GM12878 (cell line): ENCODE measurements at regions not wholly inside any gene's neighbourhood (a gene's known extent, or its start where the extent isn't known, plus 50 kb on each side); places are given as distances from the start of the nearest gene placed in this dataset.

Experiments
- ATAC-seq: fragments of 200-7000 bp; cut with Tn5 transposase; 3 replicates; pipeline ENCODE4 v1.9.1; 2020; ENCODE audit warnings: mild to moderate bottlenecking, moderate library complexity
- BruUV-seq: library from RNA; stranded (reverse); fragments of 400-500 nt; replicated peaks from 2 replicates; lab custom pipeline; 2021; lab: Mats Ljungman, UMichigan
- CTCF ChIA-PET: fragments of 300-600 bp; sonication (Branson Sonifier 250); formaldehyde crosslinking; extraction: SDS; loops from one replicate; lab custom pipeline; 2021; ENCODE audit warnings: inconsistent platforms; lab: Yijun Ruan, JAX
- POLR2A ChIA-PET: fragments of 350-600 bp; formaldehyde crosslinking; extraction: SDS; loops from one replicate; lab custom pipeline; 2021; ENCODE audit warnings: inconsistent platforms; lab: Charles Lee
- RAD21 ChIA-PET: fragments of 300-600 bp; sonication (Branson Sonifier 250); formaldehyde crosslinking; loops from one replicate; lab custom pipeline; 2023; ENCODE audit warnings: antibody characterized with exemption; ENCODE audit not compliant: unreplicated experiment; lab: Charles Lee
- SMC1A ChIA-PET: fragments of 300-600 bp; sonication (Branson Sonifier 250); formaldehyde crosslinking; loops from one replicate; lab custom pipeline; 2023; ENCODE audit not compliant: unreplicated experiment, uncharacterized antibody; lab: Charles Lee
- DNase-seq: peaks from one replicate; pipeline ENCODE4 v3.0.0-alpha.2; 2011; ENCODE audit warnings: low read depth, low spot score
- FAIRE-seq: peaks from 3 replicates; lab custom pipeline; 2011; peaks lifted over from hg19 to GRCh38; lab: Jason Lieb, UNC
- H2AFZ ChIP-seq: 2 replicates; pipeline ENCODE4 v1.6.0; 2011; ENCODE audit warnings: low read depth, low read length, control low read depth; ENCODE audit not compliant: control insufficient read depth
- H3K27ac ChIP-seq: 2 replicates; pipeline ENCODE4 v1.5.1; 2011; ENCODE audit warnings: control low read depth; ENCODE audit not compliant: control insufficient read depth, insufficient read depth
- H3K27me3 ChIP-seq, 2 experiments: replicated peaks in 1 of 2; 2 replicates each; pipeline versions ENCODE4 v1.6.0 to v1.6.1; 2011; ENCODE audit warnings: low read length in 1 of 2; ENCODE audit not compliant: control insufficient read depth in 2 of 2, insufficient read depth in 2 of 2
- H3K36me3 ChIP-seq, 2 experiments: 2 replicates each; pipeline ENCODE4 v1.5.1; 2011; ENCODE audit warnings: low read length in 1 of 2; ENCODE audit not compliant: control insufficient read depth in 2 of 2, insufficient read depth in 2 of 2
- H3K4me1 ChIP-seq: 2 replicates; pipeline ENCODE4 v1.6.1; 2011; ENCODE audit warnings: mild to moderate bottlenecking, low read length, moderate library complexity, mixed read lengths; ENCODE audit not compliant: control insufficient read depth, insufficient read depth
- H3K4me2 ChIP-seq: 2 replicates; pipeline ENCODE4 v1.6.0; 2011; ENCODE audit warnings: control low read depth; ENCODE audit not compliant: control insufficient read depth, insufficient read depth
- H3K4me3 ChIP-seq: fragments of 200-600 bp; sonication (generic); 2 replicates; pipeline ENCODE4 v1.5.1; 2016
- H3K79me2 ChIP-seq: 2 replicates; pipeline ENCODE4 v1.6.0; 2011; ENCODE audit warnings: low read length; ENCODE audit not compliant: control insufficient read depth, insufficient read depth
- H3K9ac ChIP-seq: 2 replicates; pipeline ENCODE4 v1.8.0; 2011; ENCODE audit warnings: low read length, control low read depth, mixed read lengths; ENCODE audit not compliant: control insufficient read depth, insufficient read depth
- H3K9me3 ChIP-seq: replicated peaks from 3 replicates; pipeline ENCODE4 v1.5.1; 2011; ENCODE audit warnings: mild to moderate bottlenecking, low read length; ENCODE audit not compliant: control insufficient read depth, insufficient read depth
- H4K20me1 ChIP-seq: 2 replicates; pipeline ENCODE4 v1.6.0; 2011; ENCODE audit not compliant: control insufficient read depth, insufficient read depth
- CTCF ChIP-seq, 3 experiments: IDR thresholded peaks in 2 of 3; conservative IDR thresholded peaks in 1 of 3; 2 replicates each; pipeline ENCODE4 v1.5.1; 2011; ENCODE audit warnings: low read depth in 3 of 3, low read length in 3 of 3, mild to moderate bottlenecking in 3 of 3, control low read depth in 2 of 3, moderate library complexity in 2 of 3, inconsistent platforms in 1 of 3, mixed read lengths in 1 of 3; ENCODE audit not compliant: control insufficient read depth in 2 of 3, insufficient read depth in 1 of 3; ENCODE audit errors: extremely low read depth in 1 of 3
- SPI1 ChIP-seq: IDR thresholded peaks from 2 replicates; pipeline ENCODE4 v1.6.1; 2011; ENCODE audit warnings: low read depth, mild to moderate bottlenecking, low read length, moderate library complexity, borderline replicate concordance; ENCODE audit not compliant: insufficient read depth
- WGBS: methylation state at CpG from one replicate; pipeline ENCODE4 v1.1.6; 2016; ENCODE audit warnings: low lambda C conversion rate; ENCODE audit not compliant: insufficient replicate concordance, insufficient coverage; ENCODE audit errors: missing lambda C conversion rate; 5-methylcytosine and 5-hydroxymethylcytosine counted together
- in situ Hi-C: fragments of 300-500 bp; cut with MboI; formaldehyde crosslinking; loops from 9 replicates; pipeline ENCODE4 v1.14.3; 2018; ENCODE audit warnings: mixed read lengths
- intact Hi-C: fragments of 100-400 bp; cut with micrococcal nuclease; formaldehyde crosslinking; loops from one replicate; pipeline ENCODE4 v1.14.2; 2022; ENCODE audit not compliant: unreplicated experiment

DNA sequence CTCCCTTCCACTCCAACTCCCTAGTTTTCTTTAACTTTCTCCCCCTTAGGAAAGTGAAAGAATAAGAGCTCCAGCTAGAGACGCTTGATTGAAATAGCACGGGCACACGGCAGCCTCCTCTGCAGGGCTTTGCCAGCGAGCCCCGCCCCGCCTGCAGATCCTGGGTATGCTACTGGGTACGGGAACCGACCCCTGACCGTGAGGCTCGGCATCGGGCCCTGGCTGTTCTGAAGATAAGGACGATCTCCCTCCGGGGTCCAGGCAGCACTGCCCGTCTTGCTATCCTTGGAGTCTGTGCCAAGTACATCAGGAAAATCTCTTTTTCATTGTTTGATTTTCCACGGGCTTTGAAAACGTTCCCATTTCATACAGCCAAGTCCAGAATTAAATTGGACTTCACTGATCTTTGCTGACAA, 284.5 kb downstream of the MTX2 start:
- no TSS peak for BruUV-seq
- Histone ChIP-seq H3K79me2 (no peaks in the 10 kb centered on the region), H3K36me3 (no peaks in the 10 kb centered on the region), H3K4me2 (peak overlapping the region; percentile 73; the same call in 1 of the 2 replicates), H3K4me1 (no peaks in the 10 kb centered on the region), H3K27ac (no peak overlapping the region), H2AFZ (peak overlapping the region; percentile 79), H3K4me3 (0 out of 2 replicates have a peak overlapping the region, but pooled peaks have one; percentile 30), H3K27me3 (0 out of 4 replicates have a peak, but pooled peaks cover 0 to 3% of the 10 kb centered on the region in 2 experiments), H3K9me3 (no peaks in the 10 kb centered on the region), H3K9ac (no peak overlapping the region), H4K20me1 (no peaks in the 10 kb centered on the region)
- ATAC-seq, result peak; percentile 91
- 1% methylated on average over 16 of the region's 16 CpGs for WGBS
- ChIA-PET CTCF (interaction anchor here (0.5 to 5.2 kb wide), 66 partner anchors 9 to 711 kb away, joined by 3 to 127 read pairs (median 5); no protein-coding TSS in a partner anchor), RAD21 (interaction anchor here (0.6 to 3.8 kb wide), 31 partner anchors 9 to 595 kb away, joined by 3 to 103 read pairs (median 4); no protein-coding TSS in a partner anchor), POLR2A (interaction anchor here (1.8 kb wide), 1 partner anchor 99 kb away, joined by 5 read pairs; no protein-coding TSS in a partner anchor), SMC1A (interaction anchor here (0.7 to 3.7 kb wide), 36 partner anchors 32 to 593 kb away, joined by 3 to 78 read pairs (median 6); no protein-coding TSS in a partner anchor)
- TF ChIP-seq CTCF (IDR thresholded peaks at IDR 0.05 in 2 of 3, conservative IDR thresholded peaks at IDR 0.05 in 1 of 3; ENCODE audit: control insufficient read depth in 2 of 3, extremely low read depth in 1 of 3, insufficient read depth in 1 of 3, low read depth in 3 of 3, low read length in 3 of 3), result 0 out of 6 replicates have a peak, but pooled peaks of 1 of the 3 experiments have one; percentile 12
- TF ChIP-seq SPI1, result no peak
- in situ Hi-C loops, result loop anchor here (5.0 kb wide), 1 partner anchor 411 kb away; no protein-coding TSS in a partner anchor
- no peak for DNase-seq
- no peak for FAIRE-seq
- intact Hi-C loops, result loop anchor here (1.0 to 5.0 kb wide), 3 partner anchors 96 to 594 kb away; no protein-coding TSS in a partner anchor
